Retinal pigment epithelial cell (primary cell): ENCODE measurements at regions not wholly inside any gene's neighbourhood (a gene's known extent, or its start where the extent isn't known, plus 50 kb on each side); places are given as distances from the start of the nearest gene placed in this dataset.

ENCODE experiments used
- DNase-seq: peaks from one replicate; pipeline ENCODE4 v3.0.0-alpha.2; 2010; ENCODE audit warnings: low read depth
- H3K4me3 ChIP-seq: 2 replicates; pipeline ENCODE4 v1.5.1; 2011; ENCODE audit warnings: mild to moderate bottlenecking, low read length, control low read depth, moderate library complexity
- CTCF ChIP-seq: conservative IDR thresholded peaks from 2 replicates; pipeline ENCODE4 v1.5.1; 2011; ENCODE audit warnings: low read depth, low read length, control low read depth, inconsistent platforms

- no peak overlapping the region for H3K4me3 ChIP-seq
- TF ChIP-seq CTCF = no peak
- no peak for DNase-seq
Observed at GRCh38 chr12:67211029-67211428, 58.1 kb upstream of the CAND1 start.

- no peak overlapping the region for H3K4me3 ChIP-seq
- TF ChIP-seq CTCF = no peak
- DNase-seq = no peak
Observed at GRCh38 chr12:67211494-67211893, 57.7 kb upstream of the CAND1 start.

- TF ChIP-seq CTCF = no peak
- no peak for DNase-seq
- H3K4me3 ChIP-seq = no peak overlapping the region
Observed at GRCh38 chr12:67217647-67218046, 51.5 kb upstream of the CAND1 start.
